H1 (cell line): ENCODE measurements at regions not wholly inside any gene's neighbourhood (a gene's known extent, or its start where the extent isn't known, plus 50 kb on each side); places are given as distances from the start of the nearest gene placed in this dataset.

ENCODE experiments used
- CTCF ChIA-PET: fragments of 300-600 bp; sonication (Branson Sonifier 250); formaldehyde crosslinking; loops from one replicate; lab custom pipeline; 2021; ENCODE audit not compliant: partially characterized antibody; lab: Charles Lee
- POLR2A ChIA-PET: fragments of 300-600 bp; sonication (Branson Sonifier 250); formaldehyde crosslinking; loops from one replicate; lab custom pipeline; 2021; ENCODE audit warnings: inconsistent platforms; ENCODE audit not compliant: partially characterized antibody; lab: Charles Lee
- DNase-seq, 2 experiments: peaks; one replicate each; pipeline versions ENCODE4 v3.0.0 to v3.0.0-alpha.2; 2010 to 2022; ENCODE audit warnings: low spot score in 2 of 2, low read depth in 1 of 2, mixed read lengths in 1 of 2
- FAIRE-seq: peaks from 2 replicates; lab custom pipeline; 2011; peaks lifted over from hg19 to GRCh38; lab: Jason Lieb, UNC
- H2AFZ ChIP-seq: 2 replicates; pipeline ENCODE4 v1.8.1; 2012; ENCODE audit warnings: low read length, inconsistent platforms
- H2AK5ac ChIP-seq: 2 replicates; pipeline ENCODE4 v1.6.1; 2013; ENCODE audit warnings: low read depth, low read length
- H2BK120ac ChIP-seq: replicated peaks from 2 replicates; pipeline ENCODE3; 2013; ENCODE audit warnings: low read depth, low read length, inconsistent platforms
- H2BK12ac ChIP-seq: 2 replicates; pipeline ENCODE4 v1.6.1; 2013; ENCODE audit warnings: low read depth, low read length
- H2BK15ac ChIP-seq: 2 replicates; pipeline ENCODE4 v1.6.1; 2013; ENCODE audit warnings: low read length
- H2BK20ac ChIP-seq: 2 replicates; pipeline ENCODE4 v1.6.1; 2013; ENCODE audit warnings: low read length
- H2BK5ac ChIP-seq: 2 replicates; pipeline ENCODE4 v1.6.1; 2013; ENCODE audit warnings: low read depth, low read length
- H3K14ac ChIP-seq: 2 replicates; pipeline ENCODE4 v1.6.1; 2013; ENCODE audit warnings: inconsistent platforms; ENCODE audit not compliant: insufficient read length
- H3K18ac ChIP-seq: 2 replicates; pipeline ENCODE4 v1.6.1; 2013; ENCODE audit warnings: low read length; ENCODE audit errors: extremely low read depth
- H3K23ac ChIP-seq: 2 replicates; pipeline ENCODE4 v1.6.1; 2013; ENCODE audit warnings: inconsistent platforms; ENCODE audit not compliant: insufficient read length
- H3K23me2 ChIP-seq: 2 replicates; pipeline ENCODE4 v1.6.1; 2013; ENCODE audit warnings: low read depth, low read length
- H3K27ac ChIP-seq: 2 replicates; pipeline ENCODE4 v1.6.1; 2011; ENCODE audit warnings: low read depth, low read length, inconsistent platforms
- H3K27me3 ChIP-seq, 4 experiments: replicated peaks in 1 of 4; 1 replicate in 1 of 4; 2 replicates in 3 of 4; pipeline versions ENCODE4 v1.6.1 to v1.8.1; 2011 to 2013; ENCODE audit warnings: low read length in 3 of 4, mild to moderate bottlenecking in 3 of 4, inconsistent platforms in 2 of 4, mixed read lengths in 2 of 4, moderate library complexity in 1 of 4; ENCODE audit not compliant: control insufficient read depth in 3 of 4, insufficient read depth in 3 of 4; ENCODE audit errors: extremely low read depth in 1 of 4
- H3K36me3 ChIP-seq, 4 experiments: 2 replicates each; pipeline versions ENCODE4 v1.6.1 to v1.8.1; 2011 to 2013; ENCODE audit warnings: mild to moderate bottlenecking in 4 of 4, low read length in 3 of 4, moderate library complexity in 2 of 4, control low read depth in 1 of 4, inconsistent platforms in 1 of 4; ENCODE audit not compliant: insufficient read depth in 4 of 4, control insufficient read depth in 2 of 4
- H3K4ac ChIP-seq: replicated peaks from 2 replicates; pipeline ENCODE3; 2013; ENCODE audit warnings: low read length, low read depth, mixed read lengths, inconsistent platforms; ENCODE audit not compliant: insufficient read length
- H3K4me1 ChIP-seq, 4 experiments: replicated peaks in 1 of 4; 1 replicate in 1 of 4; 2 replicates in 3 of 4; pipeline versions ENCODE4 v1.6.1 to v1.8.1; 2011 to 2013; ENCODE audit warnings: low read length in 3 of 4, inconsistent platforms in 2 of 4, mixed read lengths in 1 of 4; ENCODE audit not compliant: insufficient read depth in 4 of 4, control insufficient read depth in 3 of 4
- H3K4me2 ChIP-seq, 2 experiments: 2 replicates each; pipeline versions ENCODE4 v1.6.1 to v1.8.1; 2011 to 2013; ENCODE audit warnings: low read depth in 2 of 2, low read length in 2 of 2, control low read depth in 1 of 2, inconsistent platforms in 1 of 2, mild to moderate bottlenecking in 1 of 2; ENCODE audit not compliant: insufficient read depth in 1 of 2
- H3K4me3 ChIP-seq, 4 experiments: fragments of 200-600, 300-600 bp in 1 of 4; sonication (generic), shearing (Covaris generic), sonication (Bioruptor Twin) in 1 of 4; 2 replicates each; pipeline versions ENCODE4 v1.5.1 to v1.8.1; 2011 to 2016; ENCODE audit warnings: low read length in 4 of 4, low read depth in 3 of 4, control low read depth in 2 of 4, inconsistent platforms in 2 of 4, mild to moderate bottlenecking in 2 of 4, mixed read lengths in 1 of 4, moderate library complexity in 1 of 4; ENCODE audit not compliant: insufficient read depth in 2 of 4; ENCODE audit errors: extremely low read depth in 1 of 4
- H3K56ac ChIP-seq: replicated peaks from 2 replicates; pipeline ENCODE3; 2013; ENCODE audit warnings: low read depth, mild to moderate bottlenecking, mixed read lengths, low read length, inconsistent platforms; ENCODE audit not compliant: insufficient read length
- H3K79me1 ChIP-seq: 2 replicates; pipeline ENCODE4 v1.6.1; 2013; ENCODE audit warnings: low read depth, low read length, control low read depth
- H3K79me2 ChIP-seq, 2 experiments: 2 replicates each; pipeline versions ENCODE4 v1.6.1 to v1.8.1; 2012 to 2013; ENCODE audit warnings: low read length in 2 of 2, mild to moderate bottlenecking in 2 of 2, inconsistent platforms in 1 of 2; ENCODE audit not compliant: insufficient read depth in 2 of 2, control insufficient read depth in 1 of 2
- H3K9ac ChIP-seq, 4 experiments: replicated peaks in 1 of 4; 1 replicate in 1 of 4; 2 replicates in 3 of 4; pipeline versions ENCODE4 v1.6.1 to v1.8.1; 2011 to 2013; ENCODE audit warnings: low read depth in 3 of 4, low read length in 3 of 4, control low read depth in 2 of 4, mild to moderate bottlenecking in 2 of 4, moderate library complexity in 2 of 4, inconsistent platforms in 1 of 4; ENCODE audit errors: extremely low read depth in 1 of 4
- H3K9me3 ChIP-seq, 2 experiments: 2 replicates each; pipeline versions ENCODE4 v1.6.1 to v1.8.1; 2012 to 2013; ENCODE audit warnings: mild to moderate bottlenecking in 2 of 2, moderate library complexity in 2 of 2, control low read depth in 1 of 2, inconsistent platforms in 1 of 2, low read depth in 1 of 2, low read length in 1 of 2, mixed read lengths in 1 of 2; ENCODE audit not compliant: insufficient read depth in 2 of 2
- H4K20me1 ChIP-seq, 2 experiments: replicated peaks in 1 of 2; 2 replicates each; pipeline versions ENCODE3 to v1.8.1; 2011 to 2013; ENCODE audit warnings: inconsistent platforms in 2 of 2, low read length in 2 of 2, mild to moderate bottlenecking in 1 of 2; ENCODE audit not compliant: insufficient read depth in 2 of 2, control insufficient read depth in 1 of 2
- H4K5ac ChIP-seq: 2 replicates; pipeline ENCODE4 v1.6.1; 2013; ENCODE audit warnings: low read length, low read depth, mixed read lengths, inconsistent platforms; ENCODE audit not compliant: insufficient read length
- H4K8ac ChIP-seq: 2 replicates; pipeline ENCODE4 v1.8.0; 2013; ENCODE audit warnings: mild to moderate bottlenecking, moderate library complexity, low read length, inconsistent platforms; ENCODE audit not compliant: insufficient read depth; ENCODE audit errors: extremely low read depth
- H4K91ac ChIP-seq: replicated peaks from 2 replicates; pipeline ENCODE3; 2013; ENCODE audit warnings: low read length, mixed read lengths, inconsistent platforms; ENCODE audit not compliant: insufficient read length
- CHD2 ChIP-seq: IDR thresholded peaks from 2 replicates; pipeline ENCODE4 v1.6.1; 2012; ENCODE audit warnings: low read length, improper control_type of control experiment
- EZH2 ChIP-seq: fragments of 200-600 bp; sonication (generic); IDR thresholded peaks from 2 replicates; pipeline ENCODE4 v1.7.1; 2012; ENCODE audit warnings: low read depth, mild to moderate bottlenecking, moderate library complexity, low read length, inconsistent platforms; ENCODE audit not compliant: severe bottlenecking
- GABPA ChIP-seq: IDR thresholded peaks from 2 replicates; pipeline ENCODE4 v1.6.1; 2011; ENCODE audit warnings: mild to moderate bottlenecking, low read length, moderate library complexity, borderline replicate concordance; ENCODE audit not compliant: insufficient read depth
- NRF1 ChIP-seq: IDR thresholded peaks from 2 replicates; pipeline ENCODE4 v1.6.1; 2011; ENCODE audit warnings: mild to moderate bottlenecking, low read depth, low read length, improper control_type of control experiment
- POLR2AphosphoS5 ChIP-seq: IDR thresholded peaks from 2 replicates; pipeline ENCODE4 v1.6.1; 2011; ENCODE audit warnings: low read depth, low read length
- SAP30 ChIP-seq: fragments of 300-600 bp; sonication (generic); IDR thresholded peaks from 2 replicates; pipeline ENCODE4 v1.7.1; 2012; ENCODE audit warnings: low read length, moderate library complexity, mild to moderate bottlenecking, inconsistent platforms; ENCODE audit not compliant: insufficient read depth, insufficient replicate concordance
- SRF ChIP-seq: IDR thresholded peaks from 2 replicates; pipeline ENCODE4 v1.6.1; 2011; ENCODE audit warnings: mild to moderate bottlenecking, low read depth, low read length, moderate library complexity
- WGBS, 2 experiments: shearing (Covaris generic) in 1 of 2; methylation state at CpG; one replicate each; pipeline versions ENCODE4 v1.1.6 to v1.1.7; 2013 to 2015; ENCODE audit warnings: low lambda C conversion rate in 2 of 2, mixed read lengths in 2 of 2, inconsistent platforms in 1 of 2, low coverage in 1 of 2, missing lambda C conversion rate in 1 of 2; ENCODE audit not compliant: insufficient replicate concordance in 2 of 2, insufficient coverage in 1 of 2, insufficient read length in 1 of 2; ENCODE audit errors: extremely low coverage in 1 of 2, missing lambda C conversion rate in 1 of 2; 5-methylcytosine and 5-hydroxymethylcytosine counted together
- TF ChIP-seq, protein P1 (sequence below): IDR thresholded peaks from 2 replicates; pipeline ENCODE4 v1.6.1; 2012; ENCODE audit warnings: inconsistent platforms

DNA sequence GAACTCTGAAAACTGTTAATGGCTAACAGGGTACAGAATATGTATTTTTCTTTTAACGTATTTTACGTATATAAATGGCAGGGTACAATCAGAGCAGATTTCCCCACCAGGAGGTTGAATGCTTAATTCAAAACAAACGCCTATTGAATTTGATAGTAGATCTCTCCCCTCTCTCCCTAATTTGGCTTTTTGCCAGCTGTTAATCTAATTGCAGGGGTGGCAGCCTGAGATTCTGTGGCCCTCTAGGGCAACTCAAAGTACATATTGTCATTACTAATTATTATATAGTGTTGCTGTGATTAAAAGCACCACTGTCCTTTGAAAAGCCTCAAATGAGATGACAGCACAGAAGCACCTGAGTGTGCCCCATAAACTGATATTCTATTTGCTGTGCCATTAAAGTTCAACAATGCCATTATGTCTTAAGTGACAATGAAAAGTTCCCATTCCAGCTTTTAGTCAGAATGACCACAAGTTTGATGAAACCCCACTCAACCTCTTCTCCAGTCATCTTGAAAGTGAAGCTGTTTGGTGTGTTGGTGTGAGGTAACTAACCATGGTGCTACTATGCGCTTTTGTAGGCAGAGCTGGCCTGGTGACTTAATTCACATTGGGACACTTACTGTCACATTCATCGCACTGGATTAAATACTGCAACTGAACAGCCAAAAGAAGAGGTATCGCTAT lies 351.4 kb downstream of the KCNRG start:
- Histone ChIP-seq H3K4me1 (no peaks in the 10 kb centered on the region), H4K20me1 (no peaks in the 10 kb centered on the region), H3K56ac (no peak overlapping the region), H3K27me3 (no peaks in the 10 kb centered on the region), H2BK15ac (no peak overlapping the region), H3K9me3 (no peaks in the 10 kb centered on the region), H3K18ac (no peak overlapping the region), H3K36me3 (no peaks in the 10 kb centered on the region), H2BK12ac (no peak overlapping the region), H3K79me1 (no peaks in the 10 kb centered on the region), H3K23ac (no peak overlapping the region), H2BK5ac (no peak overlapping the region), H3K4ac (no peak overlapping the region), H3K79me2 (no peaks in the 10 kb centered on the region), H3K4me3 (no peak overlapping the region), H2AFZ (no peak overlapping the region), H3K23me2 (no peaks in the 10 kb centered on the region), H3K14ac (no peak overlapping the region), H4K5ac (no peak overlapping the region), H3K9ac (no peak overlapping the region), H4K8ac (no peak overlapping the region), H3K27ac (no peak overlapping the region), H2BK20ac (no peak overlapping the region), H2AK5ac (no peak overlapping the region), H4K91ac (no peak overlapping the region), H3K4me2 (no peak overlapping the region), H2BK120ac (no peak overlapping the region)
- WGBS, 2 experiments, result 88% methylated on average over 6 of the region's 6 CpGs; no CpG with 5 or more reads in 1 of the 2 experiments
- TF ChIP-seq SRF (no peak), NRF1 (no peak), EZH2 (no peak), SAP30 (no peak), CHD2 (no peak), GABPA (no peak), POLR2AphosphoS5 (no peak)
- TF ChIP-seq, protein P1, sequence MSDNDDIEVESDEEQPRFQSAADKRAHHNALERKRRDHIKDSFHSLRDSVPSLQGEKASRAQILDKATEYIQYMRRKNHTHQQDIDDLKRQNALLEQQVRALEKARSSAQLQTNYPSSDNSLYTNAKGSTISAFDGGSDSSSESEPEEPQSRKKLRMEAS, result no peak
- ChIA-PET CTCF (no interaction called here), POLR2A (interaction anchor here (1.2 kb wide), 1 partner anchor 9 kb away, joined by 3 read pairs; no protein-coding TSS in a partner anchor)
- FAIRE-seq, result no peak
- no peak for DNase-seq
